K562 (cell line): ENCODE measurements at regions not wholly inside any gene's neighbourhood (a gene's known extent, or its start where the extent isn't known, plus 50 kb on each side); places are given as distances from the start of the nearest gene placed in this dataset.

Source experiments
- ATAC-seq: fragments of 200-7000 bp; cut with Tn5 transposase; 3 replicates; pipeline ENCODE4 v1.9.1; 2020; ENCODE audit warnings: moderate library complexity
- BruUV-seq: library from RNA; stranded (reverse); fragments of 400-500 nt; replicated peaks from 2 replicates; lab custom pipeline; 2021; lab: Mats Ljungman, UMichigan
- CTCF ChIA-PET: fragments of 300-600 bp; formaldehyde crosslinking; extraction: SDS; loops from one replicate; lab custom pipeline; 2021; ENCODE audit warnings: low intra/inter-chr PET ratio; lab: Yijun Ruan, JAX
- POLR2A ChIA-PET: fragments of 300-600, 350-650 bp; sonication (Branson Sonifier 250); formaldehyde crosslinking; extraction: SDS; loops from one replicate; lab custom pipeline; 2021; ENCODE audit warnings: antibody characterized with exemption, inconsistent platforms; lab: Yijun Ruan, JAX
- DNase-seq, 4 experiments: peaks; one replicate each; pipeline versions ENCODE4 v3.0.0 to v3.0.0-alpha.2; 2011 to 2018; ENCODE audit warnings: low spot score in 3 of 4, mixed read lengths in 3 of 4; ENCODE audit errors: extremely low read depth in 1 of 4
- FAIRE-seq: peaks from 2 replicates; lab custom pipeline; 2011; peaks lifted over from hg19 to GRCh38; lab: Jason Lieb, UNC
- H2AFZ ChIP-seq: 2 replicates; pipeline ENCODE4 v1.6.0; 2011; ENCODE audit warnings: low read depth, low read length, control low read depth, inconsistent platforms
- H3K27ac ChIP-seq: fragments of 200-600 bp; 3 replicates; pipeline ENCODE4 v1.8.0; 2011; ENCODE audit warnings: low read depth, mild to moderate bottlenecking, control low read depth, inconsistent platforms, low read length, moderate library complexity, mixed read lengths; ENCODE audit errors: extremely low read depth
- H3K27me3 ChIP-seq, 2 experiments: fragments of 300-600 bp in 1 of 2; 2 replicates in 1 of 2; 3 replicates in 1 of 2; pipeline versions ENCODE4 v1.6.0 to v1.8.0; 2011; ENCODE audit warnings: inconsistent platforms in 2 of 2, low read length in 2 of 2, mild to moderate bottlenecking in 1 of 2, mixed read lengths in 1 of 2, moderate library complexity in 1 of 2; ENCODE audit not compliant: control insufficient read depth in 2 of 2, insufficient read depth in 2 of 2
- H3K36me3 ChIP-seq: fragments of 300-600 bp; 3 replicates; pipeline ENCODE4 v1.8.0; 2011; ENCODE audit warnings: mild to moderate bottlenecking, low read length, inconsistent platforms; ENCODE audit not compliant: control insufficient read depth, insufficient read depth
- H3K4me1 ChIP-seq, 2 experiments: fragments of 200-600 bp in 1 of 2; replicated peaks in 1 of 2; 2 replicates in 1 of 2; 3 replicates in 1 of 2; pipeline versions ENCODE4 v1.5.1 to v1.8.0; 2011; ENCODE audit warnings: inconsistent platforms in 2 of 2, low read length in 2 of 2, mild to moderate bottlenecking in 1 of 2, mixed read lengths in 1 of 2, moderate library complexity in 1 of 2; ENCODE audit not compliant: control insufficient read depth in 2 of 2, insufficient read depth in 2 of 2
- H3K4me2 ChIP-seq: 2 replicates; pipeline ENCODE4 v1.6.1; 2011; ENCODE audit warnings: low read length, control low read depth, inconsistent platforms, mixed read lengths; ENCODE audit not compliant: insufficient read depth
- H3K4me3 ChIP-seq: fragments of 200-600 bp; sonication (generic), shearing (Covaris generic); 2 replicates; pipeline ENCODE4 v1.5.1; 2016; ENCODE audit warnings: control low read depth, inconsistent platforms
- H3K79me2 ChIP-seq: fragments of 200-600 bp; 3 replicates; pipeline ENCODE4 v1.8.0; 2011; ENCODE audit warnings: low read length, inconsistent platforms; ENCODE audit not compliant: control insufficient read depth, insufficient read depth
- H3K9ac ChIP-seq, 2 experiments: 2 replicates each; pipeline versions ENCODE4 v1.6.0 to v1.6.1; 2011; ENCODE audit warnings: low read depth in 2 of 2, low read length in 2 of 2, control low read depth in 1 of 2, inconsistent platforms in 1 of 2, mild to moderate bottlenecking in 1 of 2, mixed read lengths in 1 of 2; ENCODE audit not compliant: insufficient read depth in 1 of 2
- H3K9me1 ChIP-seq: one replicate; pipeline ENCODE4 v1.6.0; 2011; ENCODE audit warnings: inconsistent platforms, mild to moderate bottlenecking, low read length, moderate library complexity; ENCODE audit not compliant: control insufficient read depth, insufficient read depth
- H3K9me3 ChIP-seq: replicated peaks from 2 replicates; pipeline ENCODE4 v1.5.1; 2011; ENCODE audit warnings: low read depth, low read length, inconsistent platforms; ENCODE audit not compliant: control insufficient read depth, insufficient read depth
- H4K20me1 ChIP-seq: replicated peaks from 2 replicates; pipeline ENCODE4 v1.6.1; 2011; ENCODE audit warnings: low read length, inconsistent platforms, mixed read lengths; ENCODE audit not compliant: control insufficient read depth, insufficient read depth
- ATF4 ChIP-seq: fragments of 450-650 bp; formaldehyde crosslinking; IDR thresholded peaks from 2 replicates; pipeline ENCODE4 v1.4.0; 2022; ENCODE audit warnings: mild to moderate bottlenecking, moderate library complexity
- CTCF ChIP-seq, 3 experiments: IDR thresholded peaks in 2 of 3; conservative IDR thresholded peaks in 1 of 3; 2 replicates each; pipeline ENCODE4 v1.5.1; 2011 to 2012; ENCODE audit warnings: low read length in 3 of 3, mild to moderate bottlenecking in 3 of 3, control low read depth in 2 of 3, improper control_type of control experiment in 1 of 3, inconsistent platforms in 1 of 3, low read depth in 1 of 3, mixed read lengths in 1 of 3, moderate library complexity in 1 of 3; ENCODE audit not compliant: insufficient read depth in 2 of 3
- NCOR1 ChIP-seq: fragments of 450-650 bp; IDR thresholded peaks from 2 replicates; pipeline ENCODE4 v1.6.1; 2016; ENCODE audit warnings: mild to moderate bottlenecking, moderate library complexity
- PRPF4 ChIP-seq: fragments of 200-400 bp; formaldehyde crosslinking; IDR thresholded peaks from one replicate; pipeline ENCODE4 v1.6.1; 2017; ENCODE audit warnings: low read length, low read depth, mild to moderate bottlenecking; ENCODE audit not compliant: insufficient read depth, poor library complexity, severe bottlenecking
- ZNF695 ChIP-seq: fragments of 450-650 bp; formaldehyde crosslinking; IDR thresholded peaks from 2 replicates; pipeline ENCODE4 v1.4.0; 2020; ENCODE audit warnings: mild to moderate bottlenecking, moderate library complexity
- WGBS: fragments of 100-300 bp; shearing (Covaris generic); methylation state at CpG from one replicate; pipeline ENCODE4 v1.1.6; 2016; ENCODE audit warnings: low coverage, mixed read lengths; ENCODE audit not compliant: insufficient coverage; ENCODE audit errors: missing lambda C conversion rate; 5-methylcytosine and 5-hydroxymethylcytosine counted together
- in situ Hi-C: fragments of 300-500 bp; cut with MboI; formaldehyde crosslinking; loops from 4 replicates; pipeline ENCODE4 v1.15.0; 2018; ENCODE audit warnings: inconsistent platforms, mixed read lengths
- intact Hi-C: fragments of 100-400 bp; cut with micrococcal nuclease; formaldehyde crosslinking; loops from 2 replicates; pipeline ENCODE4 v1.14.2; 2022

GRCh38 chr11:28963187-28963586, 855.0 kb downstream of the METTL15 start (continued):
- TF ChIP-seq ATF4 (CRISPR knock-in tag) (no peak), NCOR1 (no peak), ZNF695 (no peak), CTCF (IDR thresholded peaks at IDR 0.05 in 2 of 3, conservative IDR thresholded peaks at IDR 0.05 in 1 of 3; ENCODE audit: insufficient read depth in 2 of 3, low read depth in 1 of 3, low read length in 3 of 3) (no peak)

- POLR2A ChIA-PET = no interaction called here
These were observed 854.3 kb downstream of the METTL15 start for GRCh38 chr11:28962502-28962901.

More at GRCh38 chr11:28962502-28962901, 854.3 kb downstream of the METTL15 start:
- Histone ChIP-seq H3K9me1 (no peaks in the 10 kb centered on the region), H3K4me1 (no peaks in the 10 kb centered on the region), H2AFZ (no peak overlapping the region), H3K27ac (no peak overlapping the region), H4K20me1 (no peaks in the 10 kb centered on the region), H3K79me2 (no peaks in the 10 kb centered on the region), H3K4me2 (no peak overlapping the region), H3K9ac (no peak overlapping the region), H3K9me3 (no peaks in the 10 kb centered on the region; the same call in 1 of the 2 replicates), H3K27me3 (no peaks in the 10 kb centered on the region), H3K36me3 (no peaks in the 10 kb centered on the region), H3K4me3 (no peak overlapping the region)
- DNase-seq (no peak), FAIRE-seq (no peak), ATAC-seq (no peak)
- intact Hi-C loops = no loop called here
- in situ Hi-C loops = no loop called here
- 3% methylated on average over 5 of the region's 5 CpGs for WGBS
- CTCF ChIA-PET = no interaction called here
- BruUV-seq = no TSS peak
- no peak for TF ChIP-seq PRPF4
